ENCODE measurements at regions not wholly inside any gene's neighbourhood (a gene's known extent, or its start where the extent isn't known, plus 50 kb on each side); places are given as distances from the start of the nearest gene placed in this dataset.

DNA sequence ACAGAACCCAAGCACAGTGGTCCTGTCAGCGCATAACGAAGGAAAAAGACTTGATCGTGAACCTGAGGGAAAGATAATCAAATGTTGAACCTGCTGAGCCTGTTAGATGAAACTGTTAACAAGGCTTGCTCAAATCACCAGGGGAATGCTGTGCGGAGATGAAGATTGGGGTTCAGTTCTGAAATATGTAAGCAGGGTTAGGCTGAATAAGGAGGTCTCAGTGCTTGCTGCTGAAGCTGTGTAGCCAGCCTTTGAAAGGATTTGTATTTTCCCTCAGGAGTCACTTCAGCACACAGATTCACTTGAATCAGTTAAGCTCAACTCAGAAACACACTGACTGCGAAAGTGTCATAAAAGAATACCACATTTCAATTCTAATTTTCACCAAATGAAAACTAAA, 793.5 kb downstream of the OLFM4 start:
- 86 to 96% (median 90%) methylated on average over 5 of the region's 5 CpGs for WGBS, 3 donors
- no peaks in the 10 kb centered on the region for H3K4me1 ChIP-seq (ENCODE audit: insufficient read depth)
- no peaks in the 10 kb centered on the region for H3K27me3 ChIP-seq
- TF ChIP-seq POLR2A (IDR thresholded peaks at IDR 0.05) = no peak
- TF ChIP-seq EP300 (IDR thresholded peaks at IDR 0.05) = no peak
- TF ChIP-seq, protein P1, sequence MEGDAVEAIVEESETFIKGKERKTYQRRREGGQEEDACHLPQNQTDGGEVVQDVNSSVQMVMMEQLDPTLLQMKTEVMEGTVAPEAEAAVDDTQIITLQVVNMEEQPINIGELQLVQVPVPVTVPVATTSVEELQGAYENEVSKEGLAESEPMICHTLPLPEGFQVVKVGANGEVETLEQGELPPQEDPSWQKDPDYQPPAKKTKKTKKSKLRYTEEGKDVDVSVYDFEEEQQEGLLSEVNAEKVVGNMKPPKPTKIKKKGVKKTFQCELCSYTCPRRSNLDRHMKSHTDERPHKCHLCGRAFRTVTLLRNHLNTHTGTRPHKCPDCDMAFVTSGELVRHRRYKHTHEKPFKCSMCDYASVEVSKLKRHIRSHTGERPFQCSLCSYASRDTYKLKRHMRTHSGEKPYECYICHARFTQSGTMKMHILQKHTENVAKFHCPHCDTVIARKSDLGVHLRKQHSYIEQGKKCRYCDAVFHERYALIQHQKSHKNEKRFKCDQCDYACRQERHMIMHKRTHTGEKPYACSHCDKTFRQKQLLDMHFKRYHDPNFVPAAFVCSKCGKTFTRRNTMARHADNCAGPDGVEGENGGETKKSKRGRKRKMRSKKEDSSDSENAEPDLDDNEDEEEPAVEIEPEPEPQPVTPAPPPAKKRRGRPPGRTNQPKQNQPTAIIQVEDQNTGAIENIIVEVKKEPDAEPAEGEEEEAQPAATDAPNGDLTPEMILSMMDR (IDR thresholded peaks at IDR 0.05) = no peak
- no peak overlapping the region for H3K4me3 ChIP-seq
- intact Hi-C loops (cut with DNase I) = no loop called here
- no peak overlapping the region for H3K27ac ChIP-seq
- no peak for DNase-seq
- H3K9me3 ChIP-seq = no peaks in the 10 kb centered on the region
- no peaks in the 10 kb centered on the region for H3K36me3 ChIP-seq

DNA sequence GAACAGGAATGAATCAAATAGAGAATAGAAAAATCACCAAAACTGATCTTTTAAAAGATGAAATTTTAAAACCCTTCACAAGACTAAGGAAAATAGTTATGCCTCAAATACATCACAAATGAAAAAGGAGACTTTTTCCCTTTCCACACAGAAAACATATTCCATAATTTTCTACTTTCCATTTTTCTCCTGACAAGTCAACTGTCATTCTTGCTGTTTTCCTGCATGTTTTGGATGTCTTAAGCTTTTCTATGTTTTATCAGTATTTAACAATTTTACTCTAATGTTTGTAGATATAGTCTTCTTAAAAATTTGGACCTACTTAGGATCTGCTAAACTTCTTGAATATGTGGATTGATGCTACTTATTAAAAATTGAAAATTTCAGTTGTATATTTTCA, 810.8 kb downstream of the OLFM4 start:
- no peak for DNase-seq
- Histone ChIP-seq H3K36me3 (no peaks in the 10 kb centered on the region), H3K27me3 (no peaks in the 10 kb centered on the region), H3K4me3 (no peak overlapping the region), H3K9me3 (no peaks in the 10 kb centered on the region), H3K27ac (no peak overlapping the region), H3K4me1 (ENCODE audit: insufficient read depth) (no peaks in the 10 kb centered on the region)
- intact Hi-C loops (cut with DNase I) = no loop called here
- TF ChIP-seq EP300 (IDR thresholded peaks at IDR 0.05) = no peak

DNA sequence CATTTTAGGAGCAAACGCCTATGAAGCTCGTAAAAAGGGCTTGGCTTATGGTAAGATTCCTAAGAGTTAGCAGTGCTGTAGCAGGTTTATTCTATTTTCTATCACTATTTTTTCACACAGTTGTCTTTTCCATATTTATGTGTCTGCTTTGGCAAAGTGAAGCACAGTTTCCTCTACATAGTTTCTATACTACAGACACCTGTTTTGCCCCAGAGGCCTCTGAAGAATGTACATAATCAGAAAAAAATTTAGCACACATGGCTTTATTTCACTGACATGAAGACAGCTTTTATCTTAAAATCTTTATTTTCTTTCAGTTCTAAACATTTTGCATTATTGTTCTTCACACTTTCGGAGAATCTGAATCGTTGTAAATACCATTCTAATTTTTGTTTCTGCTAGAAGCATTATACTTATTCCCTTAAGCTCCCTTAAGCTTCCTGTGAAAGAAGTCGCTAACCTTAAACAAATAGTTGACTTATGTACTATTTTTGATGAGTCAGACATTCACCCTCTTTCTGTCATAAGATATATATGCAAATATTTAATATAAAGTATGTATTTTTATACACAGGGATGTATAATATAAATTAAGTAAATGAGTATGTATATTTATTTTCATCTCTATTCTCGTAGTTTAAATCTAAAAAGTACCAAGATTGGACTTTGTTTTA, 816.0 kb downstream of the OLFM4 start:
- Histone ChIP-seq H3K4me3 (no peak overlapping the region), H3K27ac (no peak overlapping the region), H3K36me3 (no peaks in the 10 kb centered on the region), H3K9me3 (no peaks in the 10 kb centered on the region), H3K4me1 (ENCODE audit: insufficient read depth) (no peaks in the 10 kb centered on the region), H3K27me3 (no peaks in the 10 kb centered on the region)
- DNase-seq = no peak
- TF ChIP-seq POLR2A (IDR thresholded peaks at IDR 0.05) = no peak
- TF ChIP-seq, protein P1 (IDR thresholded peaks at IDR 0.05) = no peak
- TF ChIP-seq EP300 (IDR thresholded peaks at IDR 0.05) = no peak
- 60 to 65% (median 64%) methylated on average over 6 of the region's 6 CpGs for WGBS, 3 donors
- intact Hi-C loops (cut with DNase I) = no loop called here

DNA sequence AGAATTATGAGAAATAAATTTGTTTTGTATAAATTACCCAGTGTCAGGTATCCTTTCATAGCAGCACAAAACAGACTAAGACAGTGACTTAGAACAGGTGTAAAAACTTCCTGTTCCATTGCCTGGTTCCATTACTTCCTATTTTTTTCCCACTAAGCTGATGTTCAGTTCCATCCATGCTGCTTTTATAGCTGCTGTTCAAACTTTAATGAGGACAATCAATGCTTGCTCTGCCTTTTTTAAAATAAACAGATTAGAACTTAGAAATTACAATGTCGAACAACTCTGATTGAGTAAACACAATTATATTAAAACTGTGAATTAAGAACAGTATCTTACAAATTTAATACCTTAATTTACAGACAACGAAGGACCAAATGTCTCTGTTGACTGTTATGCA, 818.9 kb downstream of the OLFM4 start:
- no peaks in the 10 kb centered on the region for H3K36me3 ChIP-seq
- TF ChIP-seq POLR2A (IDR thresholded peaks at IDR 0.05) (no peak), EP300 (IDR thresholded peaks at IDR 0.05) (no peak)
- TF ChIP-seq, protein P1 (IDR thresholded peaks at IDR 0.05) = no peak
- no peaks in the 10 kb centered on the region for H3K9me3 ChIP-seq
- H3K4me3 ChIP-seq = no peak overlapping the region
- 90 to 97% (median 92%) methylated on average over 2 of the region's 2 CpGs for WGBS, 3 donors
- no peak overlapping the region for H3K27ac ChIP-seq
- no peaks in the 10 kb centered on the region for H3K4me1 ChIP-seq (ENCODE audit: insufficient read depth)
- DNase-seq = no peak
- no peaks in the 10 kb centered on the region for H3K27me3 ChIP-seq
- intact Hi-C loops (cut with DNase I) = no loop called here

DNA sequence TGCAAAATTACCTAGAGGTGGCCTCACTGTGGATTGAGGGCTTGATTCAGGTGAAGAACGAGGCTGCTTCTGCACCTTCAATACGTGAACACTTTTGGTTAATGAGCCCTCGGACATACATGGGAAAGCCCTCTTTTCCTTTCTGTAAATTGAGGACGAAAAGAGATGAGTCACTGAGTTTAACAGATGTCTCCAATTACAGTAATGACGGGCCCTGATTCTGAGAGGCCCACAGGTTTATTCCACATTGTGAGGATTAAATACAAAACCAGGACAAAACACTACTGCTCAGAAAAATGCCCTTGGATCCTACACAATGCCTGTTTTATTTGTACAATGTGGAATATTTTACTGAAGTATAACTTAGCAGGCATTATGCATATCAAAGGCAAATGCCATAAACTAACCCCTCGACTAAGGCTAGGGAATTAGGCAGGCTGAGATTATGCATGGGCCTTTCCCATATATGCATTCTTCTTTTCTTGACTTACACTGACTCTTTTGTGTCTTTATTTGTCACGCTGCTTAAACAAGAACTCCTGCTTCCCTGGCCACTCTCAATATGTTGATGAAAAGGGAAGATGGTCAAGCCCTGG, 819.9 kb downstream of the OLFM4 start:
- Histone ChIP-seq H3K27me3 (no peaks in the 10 kb centered on the region), H3K9me3 (no peaks in the 10 kb centered on the region), H3K4me3 (no peak overlapping the region), H3K4me1 (ENCODE audit: insufficient read depth) (no peaks in the 10 kb centered on the region), H3K27ac (no peak overlapping the region), H3K36me3 (no peaks in the 10 kb centered on the region)
- DNase-seq = no peak
- TF ChIP-seq EP300 (IDR thresholded peaks at IDR 0.05) (no peak), POLR2A (IDR thresholded peaks at IDR 0.05) (no peak)
- TF ChIP-seq, protein P1 (IDR thresholded peaks at IDR 0.05) = no peak
- WGBS, 3 donors = 56 to 64% (median 58%) methylated on average over 7 of the region's 7 CpGs
- intact Hi-C loops (cut with DNase I) = no loop called here

All from ovary (tissue), 7 donors.